Stimulated activated naive CD8-positive, alpha-beta T cell treated with anti-CD3 and anti-CD28 coated beads, Interleukin-15, Interleukin-2, amounts not matched to agents 100 ng/mL and 50 ng/mL, for 24 hours (primary cell): ENCODE measurements at regions not wholly inside any gene's neighbourhood (a gene's known extent, or its start where the extent isn't known, plus 50 kb on each side); places are given as distances from the start of the nearest gene placed in this dataset.
"Not testable (repeated sequence)": the region's sequence is repeated elsewhere in the genome, so short reads cannot be mapped to it uniquely, and the experiment has no call there.

Experiments used
- H3K27ac Mint-ChIP-seq: one replicate; pipeline ENCODE4 v1.8.0; 2021; ENCODE audit warnings: mild to moderate bottlenecking, mixed read lengths
- H3K27me3 Mint-ChIP-seq: one replicate; pipeline ENCODE4 v1.8.0; 2021; ENCODE audit warnings: mixed read lengths
- H3K36me3 Mint-ChIP-seq: one replicate; pipeline ENCODE4 v1.8.0; 2021; ENCODE audit warnings: low read depth, mixed read lengths
- H3K4me1 Mint-ChIP-seq: one replicate; pipeline ENCODE4 v1.8.0; 2021; ENCODE audit warnings: low read depth, mixed read lengths
- H3K4me3 Mint-ChIP-seq: one replicate; pipeline ENCODE4 v1.8.0; 2021; ENCODE audit warnings: mild to moderate bottlenecking, mixed read lengths
- H3K9me3 Mint-ChIP-seq: one replicate; pipeline ENCODE4 v1.8.0; 2021; ENCODE audit warnings: mixed read lengths

- Mint-ChIP-seq H3K4me1 (no peaks in the 10 kb centered on the region), H3K27me3 (no peaks in the 10 kb centered on the region), H3K36me3 (no peaks in the 10 kb centered on the region), H3K9me3 (no peaks in the 10 kb centered on the region), H3K4me3 (no peak overlapping the region), H3K27ac (no peak overlapping the region)
Measured at GRCh38 chr3:177370246-177370822, 173.1 kb upstream of the TBL1XR1 start.

DNA sequence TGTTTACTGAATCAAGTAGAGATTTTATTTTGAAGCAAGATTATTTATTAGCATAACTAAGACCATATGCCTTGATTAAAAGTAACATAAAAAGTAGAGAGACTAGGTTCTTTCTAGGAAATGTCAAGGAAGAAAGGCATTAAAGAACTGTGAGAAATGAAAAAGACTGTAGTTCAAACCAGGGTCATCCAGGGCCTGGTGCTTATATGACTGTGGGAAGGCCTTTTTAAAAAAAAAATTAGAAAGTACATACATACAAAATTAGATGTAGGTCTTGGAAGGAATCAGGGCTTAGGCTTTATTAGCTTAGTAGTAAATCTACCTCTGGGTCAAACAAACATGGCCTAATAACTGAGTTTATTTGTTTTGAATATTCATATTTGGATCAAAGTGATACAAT is 173.9 kb upstream of the TBL1XR1 start:
- no peak overlapping the region for H3K4me3 Mint-ChIP-seq
- H3K36me3 Mint-ChIP-seq: no peaks in the 10 kb centered on the region
- no peaks in the 10 kb centered on the region for H3K4me1 Mint-ChIP-seq
- H3K9me3 Mint-ChIP-seq: no peaks in the 10 kb centered on the region
- H3K27ac Mint-ChIP-seq: no peak overlapping the region
- no peaks in the 10 kb centered on the region for H3K27me3 Mint-ChIP-seq

DNA sequence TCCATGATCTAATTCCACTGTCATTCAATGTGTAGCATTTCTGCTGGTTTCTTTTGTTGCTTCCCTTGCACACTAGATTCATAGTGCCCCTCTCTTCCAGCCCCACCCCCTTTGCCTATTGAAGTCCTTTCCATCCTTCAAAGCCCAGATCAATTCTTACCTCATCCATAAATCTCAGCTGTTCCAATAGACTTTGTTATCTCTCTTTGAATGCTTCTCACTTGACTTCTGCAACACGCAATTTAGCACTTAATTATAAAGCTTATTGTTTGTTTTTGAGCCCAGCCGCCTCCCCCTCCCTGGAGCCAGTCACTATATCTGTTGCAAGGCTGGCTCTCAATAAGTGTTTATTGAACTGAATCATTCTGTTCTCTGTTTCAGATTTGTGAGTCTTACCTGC is 174.6 kb upstream of the TBL1XR1 start:
- no peaks in the 10 kb centered on the region for H3K4me1 Mint-ChIP-seq
- no peaks in the 10 kb centered on the region for H3K9me3 Mint-ChIP-seq
- no peaks in the 10 kb centered on the region for H3K27me3 Mint-ChIP-seq
- no peak overlapping the region for H3K27ac Mint-ChIP-seq
- H3K36me3 Mint-ChIP-seq: no peaks in the 10 kb centered on the region
- H3K4me3 Mint-ChIP-seq: no peak overlapping the region

- H3K27ac Mint-ChIP-seq: no peak overlapping the region
- no peaks in the 10 kb centered on the region for H3K9me3 Mint-ChIP-seq
- no peak overlapping the region for H3K4me3 Mint-ChIP-seq
- no peaks in the 10 kb centered on the region for H3K36me3 Mint-ChIP-seq
- H3K27me3 Mint-ChIP-seq: no peaks in the 10 kb centered on the region
- H3K4me1 Mint-ChIP-seq: peaks cover 4% of the 10 kb centered on the region
Measured at GRCh38 chr3:177374323-177374722, 177.0 kb upstream of the TBL1XR1 start.

DNA sequence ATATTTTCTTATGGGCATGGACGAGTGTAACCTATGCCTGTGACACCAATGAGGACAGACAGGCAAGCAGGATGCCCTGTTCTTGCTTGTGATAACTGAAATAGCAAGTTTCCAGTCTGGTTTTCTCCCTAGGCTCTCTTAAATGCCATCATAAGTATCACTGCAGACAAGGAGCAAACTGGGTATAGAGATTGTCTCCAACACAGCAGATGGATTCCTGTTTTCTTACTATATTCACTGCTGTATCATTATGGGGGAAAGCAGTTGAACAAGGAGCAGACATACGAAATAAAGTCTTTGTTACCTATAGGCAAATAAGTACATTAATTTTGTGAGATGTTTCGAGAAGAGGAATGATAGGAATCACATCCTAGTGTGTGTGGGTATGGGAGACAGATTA is 178.0 kb upstream of the TBL1XR1 start:
- Mint-ChIP-seq H3K36me3 (no peaks in the 10 kb centered on the region), H3K4me1 (peaks cover 4% of the 10 kb centered on the region), H3K4me3 (no peak overlapping the region), H3K9me3 (peaks cover 3% of the 10 kb centered on the region), H3K27ac (no peak overlapping the region), H3K27me3 (no peaks in the 10 kb centered on the region)

- Mint-ChIP-seq H3K9me3 (peaks cover 5% of the 10 kb centered on the region), H3K36me3 (no peaks in the 10 kb centered on the region), H3K27me3 (no peaks in the 10 kb centered on the region), H3K27ac (no peak overlapping the region), H3K4me1 (peaks cover 4% of the 10 kb centered on the region), H3K4me3 (no peak overlapping the region)
Measured at GRCh38 chr3:177377166-177377565, 179.9 kb upstream of the TBL1XR1 start.

DNA sequence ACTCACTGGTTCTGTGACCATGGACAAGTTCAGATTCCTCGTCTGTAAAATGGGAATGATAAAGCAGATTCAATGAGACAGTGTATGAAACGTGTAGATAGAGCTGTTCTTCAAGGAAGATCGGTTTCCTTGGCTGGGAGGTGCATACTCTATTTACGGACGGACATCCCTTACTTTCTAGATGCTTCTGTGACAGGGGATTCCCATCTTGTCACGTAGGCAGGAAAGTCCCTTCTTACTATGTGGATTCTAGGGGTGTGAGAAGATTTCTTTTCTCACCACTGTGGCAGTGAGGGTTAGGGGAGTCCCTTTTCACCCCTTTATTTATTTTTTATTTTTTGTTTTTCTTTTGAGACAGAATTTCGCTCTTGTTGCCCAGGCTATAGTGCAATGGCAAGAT is 180.9 kb upstream of the TBL1XR1 start:
- no peaks in the 10 kb centered on the region for H3K27me3 Mint-ChIP-seq
- peaks cover 5% of the 10 kb centered on the region for H3K9me3 Mint-ChIP-seq
- peaks cover 4% of the 10 kb centered on the region for H3K4me1 Mint-ChIP-seq
- no peak overlapping the region for H3K27ac Mint-ChIP-seq
- no peaks in the 10 kb centered on the region for H3K36me3 Mint-ChIP-seq
- H3K4me3 Mint-ChIP-seq: no peak overlapping the region

GRCh38 chr3:177379045-177379444 is 181.8 kb upstream of the TBL1XR1 start:
- no peak overlapping the region for H3K27ac Mint-ChIP-seq
- H3K9me3 Mint-ChIP-seq: peaks cover 5% of the 10 kb centered on the region
- H3K27me3 Mint-ChIP-seq: no peaks in the 10 kb centered on the region
- H3K36me3 Mint-ChIP-seq: no peaks in the 10 kb centered on the region
- no peak overlapping the region for H3K4me3 Mint-ChIP-seq
- peaks cover 4% of the 10 kb centered on the region for H3K4me1 Mint-ChIP-seq

- Mint-ChIP-seq H3K27ac (no peak overlapping the region), H3K36me3 (no peaks in the 10 kb centered on the region), H3K4me3 (no peak overlapping the region), H3K4me1 (peaks cover 9% of the 10 kb centered on the region), H3K27me3 (no peaks in the 10 kb centered on the region), H3K9me3 (peaks cover 9% of the 10 kb centered on the region)
Measured at GRCh38 chr3:177381070-177381469, 183.8 kb upstream of the TBL1XR1 start.

- H3K27ac Mint-ChIP-seq: no peak overlapping the region
- peaks cover 9% of the 10 kb centered on the region for H3K9me3 Mint-ChIP-seq
- H3K4me1 Mint-ChIP-seq: peaks cover 9% of the 10 kb centered on the region
- no peaks in the 10 kb centered on the region for H3K36me3 Mint-ChIP-seq
- no peak overlapping the region for H3K4me3 Mint-ChIP-seq
- no peaks in the 10 kb centered on the region for H3K27me3 Mint-ChIP-seq
Measured at GRCh38 chr3:177382944-177383343, 185.7 kb upstream of the TBL1XR1 start.

DNA sequence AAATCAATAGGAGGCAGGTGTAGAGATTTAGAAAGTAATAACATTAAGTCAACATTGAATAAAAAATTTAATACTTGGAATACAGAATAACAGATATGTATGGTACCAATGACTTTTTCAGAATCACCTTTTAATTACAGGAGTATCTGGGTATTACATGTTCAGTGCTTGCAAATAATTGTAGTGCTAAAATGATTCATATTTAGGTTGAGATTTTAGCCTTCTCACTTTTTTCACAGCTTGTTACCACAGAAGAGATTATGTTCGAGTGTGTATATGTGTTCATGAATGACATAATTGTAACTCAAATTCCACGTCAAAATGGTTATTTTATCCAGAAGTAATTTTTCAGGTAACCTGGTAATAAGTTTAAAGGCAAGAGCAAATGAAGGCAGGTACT is 187.9 kb upstream of the TBL1XR1 start:
- Mint-ChIP-seq H3K9me3 (peaks cover 7% of the 10 kb centered on the region), H3K36me3 (no peaks in the 10 kb centered on the region), H3K4me3 (no peak overlapping the region), H3K4me1 (peaks cover 6% of the 10 kb centered on the region), H3K27me3 (no peaks in the 10 kb centered on the region), H3K27ac (no peak overlapping the region)

DNA sequence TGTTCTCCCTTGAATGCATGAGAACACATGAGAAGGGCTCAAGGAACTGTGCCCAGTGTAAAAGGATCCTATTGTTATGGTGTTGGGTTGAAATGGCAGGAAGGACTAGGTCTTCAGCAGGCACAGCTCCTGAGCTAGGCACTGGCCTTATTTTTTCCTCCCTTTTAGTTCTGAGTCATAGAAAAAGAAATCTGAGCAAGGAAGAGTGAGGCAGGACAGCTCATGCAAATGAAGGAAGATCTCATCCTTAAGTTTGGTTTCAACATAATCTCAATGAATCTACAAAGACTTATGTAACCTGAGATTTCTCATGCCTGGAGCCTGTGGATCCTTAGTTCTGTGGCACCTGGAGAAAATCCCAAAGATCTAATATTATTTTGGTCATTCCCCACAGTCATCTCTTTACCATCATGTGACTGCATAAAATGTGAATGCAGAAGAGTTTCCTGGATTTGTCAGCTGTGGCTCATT is 188.6 kb upstream of the TBL1XR1 start:
- Mint-ChIP-seq H3K4me1 (peaks cover 6% of the 10 kb centered on the region), H3K27ac (no peak overlapping the region), H3K36me3 (no peaks in the 10 kb centered on the region)

GRCh38 chr3:177388209-177388608 is 190.9 kb upstream of the TBL1XR1 start:
- H3K36me3 Mint-ChIP-seq: no peaks in the 10 kb centered on the region
- H3K4me1 Mint-ChIP-seq: peaks cover 6% of the 10 kb centered on the region
- H3K4me3 Mint-ChIP-seq: no peak overlapping the region
- H3K27me3 Mint-ChIP-seq: no peaks in the 10 kb centered on the region
- H3K9me3 Mint-ChIP-seq: peaks cover 4% of the 10 kb centered on the region
- H3K27ac Mint-ChIP-seq: no peak overlapping the region

More for the DNA sequence above, 188.6 kb upstream of the TBL1XR1 start:
- peaks cover 4% of the 10 kb centered on the region for H3K9me3 Mint-ChIP-seq
- no peak overlapping the region for H3K4me3 Mint-ChIP-seq
- no peaks in the 10 kb centered on the region for H3K27me3 Mint-ChIP-seq

DNA sequence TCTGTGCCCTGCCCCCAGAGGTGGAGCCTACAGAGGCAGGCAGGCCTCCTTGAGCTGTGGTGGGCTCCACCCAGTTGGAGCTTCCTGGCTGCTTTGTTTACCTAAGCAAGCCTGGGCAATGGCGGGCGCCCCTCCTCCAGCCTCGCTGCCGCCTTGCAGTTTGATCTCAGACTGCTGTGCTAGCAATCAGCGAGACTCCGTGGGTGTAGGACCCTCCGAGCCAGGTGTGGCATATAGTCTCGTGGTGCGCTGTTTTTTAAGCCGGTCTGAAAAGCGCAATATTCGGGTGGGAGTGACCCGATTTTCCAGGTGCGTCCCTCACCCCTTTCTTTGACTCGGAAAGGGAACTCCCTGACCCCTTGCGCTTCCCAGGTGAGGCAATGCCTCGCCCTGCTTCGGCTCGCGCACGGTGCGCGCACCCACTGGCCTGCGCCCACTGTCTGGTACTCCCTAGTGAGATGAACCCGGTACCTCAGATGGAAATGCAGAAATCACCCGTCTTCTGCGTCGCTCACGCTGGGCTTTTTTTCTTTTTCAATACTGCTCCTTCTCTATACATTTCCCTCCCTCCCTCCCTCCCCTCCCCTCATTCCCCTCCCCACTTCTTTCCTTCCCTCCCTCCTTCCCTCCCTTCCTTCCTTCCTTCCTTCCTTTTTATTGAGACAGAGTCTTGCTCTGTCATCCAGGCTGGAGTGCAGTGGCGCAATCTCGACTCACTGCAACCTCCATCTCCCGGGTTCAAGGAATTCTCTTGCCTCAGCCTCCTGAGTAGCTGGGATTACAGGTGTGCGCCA is 197.1 kb upstream of the TBL1XR1 start:
- not testable (repeated sequence) for H3K9me3 Mint-ChIP-seq, H3K4me1 Mint-ChIP-seq, H3K36me3 Mint-ChIP-seq, H3K27ac Mint-ChIP-seq, H3K4me3 Mint-ChIP-seq, H3K27me3 Mint-ChIP-seq

DNA sequence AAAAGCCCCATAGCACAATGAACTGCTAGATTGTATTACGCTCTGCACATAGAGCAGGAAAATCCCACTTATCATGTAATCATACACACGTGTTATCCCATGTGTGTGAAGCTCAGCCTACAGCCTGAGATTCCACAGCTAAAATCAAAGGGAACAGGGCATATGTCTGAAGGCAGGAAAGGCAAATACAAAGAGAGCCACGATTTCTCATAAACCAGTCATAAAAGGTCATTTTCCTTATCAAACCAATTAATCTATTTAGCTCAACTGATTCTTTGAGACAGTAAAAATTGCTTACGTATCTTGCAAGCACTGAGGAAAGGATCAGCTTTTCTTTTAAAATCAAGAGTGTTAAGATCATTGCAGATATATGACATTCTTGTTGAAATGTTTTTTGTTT is 199.5 kb upstream of the TBL1XR1 start:
- Mint-ChIP-seq H3K27me3 (no peaks in the 10 kb centered on the region), H3K27ac (no peak overlapping the region)

GRCh38 chr3:177401375-177401774 is 204.1 kb upstream of the TBL1XR1 start:
- Mint-ChIP-seq H3K36me3 (no peaks in the 10 kb centered on the region), H3K9me3 (no peaks in the 10 kb centered on the region), H3K4me3 (no peak overlapping the region), H3K4me1 (no peaks in the 10 kb centered on the region), H3K27me3 (no peaks in the 10 kb centered on the region), H3K27ac (no peak overlapping the region)

More for the DNA sequence above, 199.5 kb upstream of the TBL1XR1 start:
- H3K36me3 Mint-ChIP-seq: no peaks in the 10 kb centered on the region
- H3K9me3 Mint-ChIP-seq: no peaks in the 10 kb centered on the region
- no peaks in the 10 kb centered on the region for H3K4me1 Mint-ChIP-seq
- H3K4me3 Mint-ChIP-seq: no peak overlapping the region
